Stimulated activated CD4-positive, alpha-beta T cell treated with anti-CD3 and anti-CD28 coated beads, Interleukin-1b, Interleukin-23, amount 100 ng/mL, for 48 hours (primary cell): ENCODE measurements at regions not wholly inside any gene's neighbourhood (a gene's known extent, or its start where the extent isn't known, plus 50 kb on each side); places are given as distances from the start of the nearest gene placed in this dataset.

Experiments
- DNase-seq: peaks from one replicate; pipeline ENCODE4 v3.0.0-alpha.2; 2020

DNA sequence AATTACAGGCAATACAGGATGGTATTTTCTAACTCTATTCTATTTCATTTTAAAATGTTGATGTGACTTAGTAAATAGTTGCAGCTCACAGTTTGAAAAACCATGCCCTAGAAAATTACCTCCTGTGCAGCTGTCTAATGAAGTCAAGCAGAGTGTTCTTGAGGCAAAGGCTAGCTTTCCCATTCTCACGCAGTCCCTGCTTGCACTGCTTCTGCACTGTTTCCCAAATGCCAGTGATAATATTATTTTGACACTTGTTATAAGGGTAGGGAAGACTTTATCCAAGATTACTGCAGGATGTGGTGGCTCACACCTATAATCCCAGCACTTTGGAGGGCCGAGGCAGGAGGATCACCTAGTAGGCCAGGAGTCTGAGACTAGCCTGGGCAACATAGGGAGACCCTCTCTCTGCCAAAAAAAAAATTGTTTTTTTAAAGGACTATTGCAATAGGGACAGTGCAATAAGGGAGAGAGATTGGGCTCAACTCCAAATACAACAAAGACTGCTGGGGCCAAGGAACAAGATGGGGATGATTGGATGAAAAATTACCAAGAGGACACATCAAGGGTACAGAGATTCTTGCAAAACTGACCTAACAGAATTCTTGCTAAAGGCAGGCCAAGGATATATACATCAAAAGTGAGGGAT lies 196.1 kb downstream of the LY86 start:
- DNase-seq = no peak

DNA sequence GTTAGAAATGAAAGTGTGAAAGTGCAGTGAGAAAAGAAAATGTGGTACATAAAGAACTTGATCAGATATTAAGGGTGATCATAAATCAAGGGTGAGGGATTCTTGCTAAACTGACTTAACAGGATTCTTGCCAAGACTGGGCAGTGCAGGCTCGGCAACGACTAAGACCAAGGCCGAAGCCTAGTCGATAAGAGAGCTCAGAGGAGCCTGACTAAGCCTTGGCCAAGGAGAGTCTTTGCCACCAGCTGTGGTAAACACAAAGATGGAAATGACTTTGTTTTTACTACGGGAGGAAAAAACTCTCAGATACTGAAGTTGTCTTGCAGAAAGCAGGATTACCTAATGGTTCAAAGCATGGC lies 196.6 kb downstream of the LY86 start:
- DNase-seq = no peak

DNA sequence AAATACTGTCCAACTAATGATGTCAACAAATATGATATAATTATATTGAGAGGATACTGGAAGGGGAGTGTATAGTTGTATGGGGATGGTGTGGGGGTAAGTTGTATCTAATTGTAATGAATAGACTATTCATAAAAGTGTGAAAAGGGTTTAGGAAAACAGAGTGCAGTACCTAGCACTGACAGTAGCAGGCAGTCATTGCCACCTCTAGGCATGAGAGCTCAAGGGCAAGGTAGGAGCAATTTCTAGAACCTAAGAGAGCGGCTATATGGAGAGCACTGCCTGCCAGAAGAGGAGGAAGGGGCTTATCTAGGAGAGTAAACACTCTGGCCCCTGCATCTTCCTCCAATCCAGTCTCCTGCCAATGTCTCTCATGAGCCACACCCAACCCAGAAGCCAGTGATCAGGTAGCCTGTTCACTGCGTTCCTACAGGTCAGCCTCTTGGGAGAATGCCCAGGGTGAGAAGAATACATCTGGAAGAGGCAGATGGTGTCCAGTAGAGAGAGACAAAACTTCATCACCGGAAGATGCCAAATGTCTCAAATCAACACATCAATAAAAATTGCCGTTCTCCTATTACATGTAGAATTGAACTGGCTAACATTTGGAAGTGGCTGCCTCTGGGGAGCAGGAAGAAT lies 200.0 kb downstream of the LY86 start:
- no peak for DNase-seq

DNA sequence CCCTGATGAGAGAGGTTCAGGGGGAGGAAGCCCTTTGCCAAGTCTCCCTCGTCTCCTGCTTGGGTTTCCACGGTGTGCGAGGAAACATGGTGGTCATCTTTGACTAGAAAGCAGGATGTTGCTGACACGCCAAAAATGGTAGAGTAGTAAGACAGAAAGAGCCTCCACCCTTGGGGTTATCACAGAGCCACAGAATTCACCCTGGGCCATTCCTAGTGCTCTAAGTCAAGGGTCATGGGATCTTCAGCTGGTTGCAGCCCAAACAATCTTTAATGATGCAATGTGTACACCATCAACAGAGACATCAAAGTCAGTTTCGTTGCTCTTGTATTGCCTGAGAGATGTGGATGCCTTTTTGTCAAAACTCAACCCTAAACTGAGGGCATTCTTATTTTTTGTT lies 201.9 kb downstream of the LY86 start:
- DNase-seq = no peak

DNA sequence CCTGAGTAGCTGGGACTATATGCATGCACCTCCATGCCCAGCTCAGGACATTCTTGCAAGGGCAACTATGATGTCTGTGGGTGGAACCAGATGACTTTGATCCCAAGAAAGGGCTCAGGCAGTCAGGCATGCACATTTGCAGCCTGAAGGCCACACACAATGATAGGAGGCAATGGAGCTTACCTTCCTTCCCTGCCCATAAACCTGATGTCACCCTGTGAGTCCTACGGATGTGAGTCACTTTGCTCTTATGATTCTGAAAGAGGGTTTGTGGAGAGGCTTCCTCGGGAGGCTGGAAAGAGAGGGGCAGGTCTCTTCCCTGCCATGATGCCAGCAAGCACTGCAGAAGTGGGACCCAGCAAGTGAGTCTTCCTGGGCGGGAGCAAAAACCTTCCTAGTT lies 202.4 kb downstream of the LY86 start:
- DNase-seq = no peak

DNA sequence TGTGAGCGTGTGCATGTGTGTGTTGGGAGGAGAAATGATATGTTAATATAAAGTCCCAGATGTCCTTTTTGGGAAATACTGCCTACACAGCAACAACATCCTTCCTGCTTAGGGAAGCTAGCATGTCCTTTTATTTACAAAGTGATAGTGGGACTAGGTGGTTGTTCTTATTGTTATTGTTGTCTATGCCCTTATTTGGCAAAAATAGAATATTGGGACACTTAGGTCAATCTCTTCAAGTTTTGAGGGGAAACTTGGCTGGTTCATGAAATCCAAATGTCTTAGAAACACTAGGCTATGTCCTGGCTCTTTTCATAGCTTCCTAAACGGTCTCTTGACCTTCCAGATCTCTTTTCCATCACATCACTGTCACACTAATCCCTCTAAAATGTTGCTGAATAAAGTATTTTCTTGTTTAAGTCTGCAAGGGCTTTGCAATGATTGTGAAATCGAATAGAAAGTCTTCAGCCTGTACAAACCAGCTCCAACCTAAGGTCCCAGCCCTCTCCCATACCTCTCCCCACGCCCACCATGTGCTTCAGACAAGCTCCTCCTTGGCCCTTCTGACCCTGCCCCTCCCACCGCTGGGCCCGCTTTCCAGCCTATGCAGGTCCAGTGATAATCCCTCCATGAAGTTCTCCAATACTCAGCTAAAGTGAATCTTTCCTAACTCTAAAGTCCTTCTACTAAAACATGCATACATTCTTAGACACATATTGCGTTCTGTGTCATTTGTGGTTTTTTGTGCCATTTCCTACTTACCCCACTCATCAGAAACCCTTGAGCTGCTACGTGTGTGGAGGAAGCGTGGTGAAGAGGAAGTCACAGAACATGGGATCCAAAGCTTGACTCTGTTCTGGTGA lies 205.1 kb downstream of the LY86 start:
- no peak for DNase-seq

DNA sequence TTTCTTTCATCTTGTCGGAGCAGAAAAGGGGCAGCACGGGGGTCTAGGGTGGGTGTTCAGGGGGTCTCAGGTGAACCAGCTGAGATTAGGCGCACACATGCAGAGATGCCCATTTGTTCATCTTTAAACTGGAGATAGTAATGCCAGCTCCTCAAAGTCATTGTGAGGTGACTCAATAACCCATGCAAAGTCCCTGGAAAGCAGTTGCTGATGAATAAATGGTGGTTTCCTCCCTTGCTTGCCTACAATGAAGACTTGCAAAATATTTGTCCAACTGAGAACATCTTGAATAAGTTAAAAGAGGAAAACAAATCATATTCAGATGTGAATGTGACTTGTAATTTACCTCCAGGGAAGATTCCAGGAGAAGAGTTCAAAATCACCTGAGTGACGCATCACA lies 206.9 kb downstream of the LY86 start:
- DNase-seq = no peak

DNA sequence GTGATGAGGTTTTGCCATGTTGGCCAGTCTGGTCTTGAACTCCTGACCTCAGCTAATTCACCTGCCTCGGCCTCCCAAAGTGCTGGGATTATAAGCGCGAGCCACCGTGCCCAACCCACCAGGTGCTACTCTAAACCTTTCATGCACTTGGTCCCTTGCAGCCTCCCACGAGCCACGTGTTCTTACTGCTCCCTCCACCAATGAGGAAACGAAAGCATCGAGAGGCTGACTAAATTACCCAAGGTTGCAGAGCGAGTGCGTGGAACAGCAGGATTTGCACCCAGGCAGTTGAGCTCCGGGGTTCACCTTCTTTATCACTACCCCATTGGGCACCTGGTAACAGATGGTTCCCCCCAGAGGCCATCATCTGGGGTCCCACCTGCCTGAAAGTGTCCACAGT lies 208.3 kb downstream of the LY86 start:
- DNase-seq = no peak

DNA sequence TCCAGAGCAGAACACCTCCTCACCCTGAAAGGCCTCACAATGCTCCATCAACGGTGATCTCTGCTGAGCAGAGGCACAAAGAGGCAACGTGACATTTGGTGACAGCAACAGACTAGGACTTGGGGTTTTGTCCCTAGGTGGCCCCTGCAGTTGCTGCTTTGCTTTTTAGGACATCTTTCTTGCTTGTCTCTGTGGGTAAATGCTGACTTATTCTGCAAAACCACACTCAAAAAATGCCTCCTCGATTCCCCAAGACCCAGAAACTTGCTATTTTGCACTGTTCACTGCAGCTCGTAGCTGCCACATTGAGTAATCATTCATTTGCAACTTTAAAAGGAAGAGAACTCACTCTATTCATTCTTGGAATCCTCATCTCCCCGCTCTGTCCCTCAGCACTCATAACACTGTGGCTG lies 209.9 kb downstream of the LY86 start:
- peak; percentile 46 for DNase-seq

DNA sequence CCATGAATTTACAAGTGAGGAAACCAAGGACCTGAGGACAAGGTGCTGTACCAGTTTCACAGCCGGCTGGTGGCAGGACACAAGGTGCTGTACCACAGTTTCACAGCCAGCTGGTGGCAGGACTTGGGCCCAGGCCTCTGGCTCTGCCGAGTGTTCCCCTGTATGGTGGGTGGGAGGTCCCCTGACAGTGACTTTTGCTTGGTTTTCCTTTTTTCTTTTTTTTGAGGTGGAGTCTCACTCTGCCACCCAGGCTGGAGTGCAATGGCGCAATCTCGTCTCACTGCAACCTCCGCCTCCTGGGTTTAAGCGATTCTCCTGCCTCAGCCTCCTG lies 212.4 kb downstream of the LY86 start:
- no peak for DNase-seq

DNA sequence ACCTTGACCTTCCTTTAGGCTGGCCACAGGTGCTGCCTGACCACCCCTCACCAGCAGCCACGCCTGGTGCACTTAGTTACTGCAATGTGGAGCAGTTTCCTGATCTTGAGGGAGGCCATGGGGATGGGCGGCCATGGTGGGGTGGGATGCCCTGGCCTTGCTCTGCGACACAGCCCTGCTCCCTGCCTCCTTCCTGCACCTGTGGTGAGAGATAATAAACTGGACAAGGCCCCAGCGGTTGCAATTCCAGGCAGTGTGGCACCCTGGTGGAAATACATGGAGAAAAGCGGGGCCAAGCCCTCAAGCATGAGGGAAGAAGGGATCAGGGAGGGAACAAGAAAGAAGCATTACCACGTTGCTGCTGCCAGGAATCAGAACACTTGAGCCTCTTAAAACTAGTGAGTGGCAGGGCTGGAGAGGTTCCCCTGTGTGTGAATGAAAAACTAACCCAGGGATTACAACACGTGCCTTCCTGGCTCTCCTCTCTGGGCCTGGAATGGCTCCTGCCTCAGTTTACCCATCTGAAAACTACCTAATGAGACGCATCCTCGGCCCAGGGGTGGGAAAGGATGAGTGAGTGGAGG lies 213.2 kb downstream of the LY86 start:
- no peak for DNase-seq

DNA sequence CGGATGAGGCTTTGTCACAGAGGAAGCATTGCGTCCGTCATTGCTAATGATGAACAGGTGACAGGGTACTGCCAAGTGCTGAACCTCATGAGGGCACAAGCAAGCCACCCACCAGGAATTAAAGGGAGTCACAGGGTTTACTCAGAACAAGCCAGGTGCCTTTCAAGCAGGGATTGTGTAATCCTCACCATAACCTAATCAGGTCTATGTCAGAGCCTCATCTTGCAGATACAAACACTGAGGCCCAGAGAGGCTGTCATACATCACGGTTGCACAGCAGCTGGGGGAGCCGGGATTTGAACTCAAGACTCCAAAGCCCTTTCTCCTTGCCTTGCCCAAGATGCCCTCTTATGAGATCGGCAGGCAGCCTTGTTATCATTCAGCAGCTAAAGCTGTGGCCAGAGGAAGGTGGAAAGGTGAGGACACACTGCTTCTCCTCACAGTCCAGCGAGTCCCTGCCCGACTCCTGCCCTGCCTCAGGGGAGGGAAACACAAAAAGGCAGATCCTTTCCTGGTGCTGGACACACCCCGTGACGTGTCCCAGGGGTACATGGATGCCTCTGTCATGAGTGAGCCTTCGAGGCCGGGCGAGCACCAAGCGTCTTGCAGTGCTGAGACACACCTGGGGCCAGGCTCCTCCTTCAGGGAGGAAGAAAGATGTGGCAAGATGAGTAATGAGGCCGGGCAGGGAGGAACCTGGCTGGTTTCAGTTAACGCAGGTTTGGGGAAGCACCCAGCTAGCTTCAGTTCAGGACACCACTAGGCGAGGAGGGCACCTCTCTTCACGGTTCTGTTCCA lies 214.9 kb downstream of the LY86 start:
- peak; percentile 41 for DNase-seq

DNA sequence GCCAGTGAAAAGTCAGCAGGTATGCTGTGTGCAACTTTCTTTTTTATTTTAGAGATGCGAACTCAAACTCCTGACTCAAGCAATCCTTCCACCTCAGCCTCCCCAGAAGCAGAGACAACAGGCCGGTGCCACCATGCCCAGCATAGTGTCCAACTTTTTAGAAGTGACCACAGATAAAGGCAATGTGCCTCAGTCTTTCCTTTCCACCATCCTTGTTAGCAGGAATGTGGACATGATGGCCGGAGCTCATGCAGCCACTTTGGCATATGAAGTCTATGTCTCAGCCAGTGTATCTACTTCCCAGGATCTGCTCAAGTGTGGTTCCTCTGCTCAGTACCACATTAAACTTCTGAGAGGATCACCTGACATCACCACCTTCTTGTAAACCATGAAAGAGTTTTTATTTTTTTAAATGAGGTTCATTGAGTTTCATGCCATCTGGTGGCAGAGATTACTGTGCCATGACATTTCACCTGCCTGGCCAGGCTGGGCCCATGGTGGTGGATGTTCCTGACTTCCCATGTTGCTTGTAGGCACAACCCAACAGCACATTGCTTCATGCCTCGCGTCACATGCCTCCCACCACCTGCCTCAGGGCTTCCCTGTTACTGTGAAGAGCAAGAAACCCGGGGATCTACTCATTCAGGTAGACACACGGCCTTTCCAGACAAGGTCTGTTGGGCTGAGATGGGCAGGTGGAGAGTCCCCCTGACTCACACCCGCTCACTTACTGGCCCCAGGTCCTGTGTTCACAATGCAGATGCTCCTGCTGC lies 216.5 kb downstream of the LY86 start:
- DNase-seq = no peak

DNA sequence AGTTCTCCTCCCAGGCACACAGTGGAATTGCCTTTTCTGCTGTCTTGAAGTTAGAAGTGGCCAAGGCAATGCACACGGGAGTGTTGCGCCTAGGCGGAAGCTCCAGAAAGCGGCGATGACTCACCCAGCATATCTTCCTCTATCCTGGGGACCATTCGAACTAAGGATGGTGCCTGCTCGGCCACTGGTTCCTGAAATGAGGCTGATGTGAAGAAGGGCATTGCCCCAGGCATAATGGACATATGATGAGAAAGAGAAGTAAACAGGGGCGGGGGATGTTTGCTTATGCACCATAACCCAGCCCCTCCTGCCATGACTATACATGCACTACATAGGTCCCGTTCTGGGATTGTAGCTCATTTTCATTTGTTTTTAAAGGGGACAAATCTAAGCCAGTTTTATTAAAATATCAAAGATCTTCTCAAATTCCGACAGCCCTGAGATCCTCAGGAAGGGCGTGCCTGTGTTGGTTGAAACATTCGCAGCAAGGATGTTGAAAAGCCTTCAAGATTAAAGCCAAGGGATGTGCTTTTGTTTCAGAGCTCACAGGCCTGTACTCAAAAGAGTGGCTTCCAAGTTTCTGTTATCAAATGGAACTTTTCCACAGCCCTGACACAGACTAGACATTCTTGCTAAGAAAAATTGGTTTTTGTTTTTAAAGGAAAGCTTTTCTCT lies 218.5 kb downstream of the LY86 start:
- DNase-seq = no peak

DNA sequence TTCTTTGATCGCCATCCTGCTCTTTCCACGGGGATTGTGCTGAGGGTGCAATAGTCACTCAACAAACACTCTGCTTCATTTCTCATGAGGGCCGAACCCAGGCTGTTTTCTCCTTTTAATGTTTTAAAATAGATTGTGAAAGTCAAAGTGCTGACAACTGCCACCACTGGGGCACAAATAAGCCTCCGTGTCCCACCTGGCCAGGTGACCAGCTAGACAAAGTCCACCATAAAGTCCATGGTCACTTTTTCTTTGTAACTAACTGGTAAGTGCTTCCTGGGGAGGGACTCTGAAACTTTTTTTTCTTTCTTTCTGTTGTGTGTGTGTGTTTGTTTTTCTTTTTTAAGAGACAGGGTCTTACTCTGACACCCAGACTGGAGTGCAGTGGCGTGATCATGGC lies 219.8 kb downstream of the LY86 start:
- DNase-seq = no peak

DNA sequence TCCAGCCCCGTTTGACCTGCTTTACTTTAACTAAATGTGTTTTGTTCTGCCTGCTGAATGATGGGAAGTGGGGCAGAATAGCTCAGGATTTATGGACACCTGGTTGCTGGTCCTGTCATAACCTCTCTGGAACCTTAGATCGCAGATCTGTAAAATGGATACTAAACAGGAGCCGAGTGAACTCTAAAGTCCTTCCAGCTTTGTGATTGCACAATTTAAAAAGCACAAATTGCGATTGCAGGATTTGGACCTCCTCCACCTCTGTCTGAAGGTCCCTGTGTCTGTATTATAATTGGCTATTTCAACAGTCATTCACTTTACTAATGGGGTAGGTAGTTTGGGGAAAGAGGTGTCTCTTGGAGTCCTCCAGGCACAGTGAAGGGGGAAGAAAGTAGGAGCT lies 220.4 kb downstream of the LY86 start:
- no peak for DNase-seq

DNA sequence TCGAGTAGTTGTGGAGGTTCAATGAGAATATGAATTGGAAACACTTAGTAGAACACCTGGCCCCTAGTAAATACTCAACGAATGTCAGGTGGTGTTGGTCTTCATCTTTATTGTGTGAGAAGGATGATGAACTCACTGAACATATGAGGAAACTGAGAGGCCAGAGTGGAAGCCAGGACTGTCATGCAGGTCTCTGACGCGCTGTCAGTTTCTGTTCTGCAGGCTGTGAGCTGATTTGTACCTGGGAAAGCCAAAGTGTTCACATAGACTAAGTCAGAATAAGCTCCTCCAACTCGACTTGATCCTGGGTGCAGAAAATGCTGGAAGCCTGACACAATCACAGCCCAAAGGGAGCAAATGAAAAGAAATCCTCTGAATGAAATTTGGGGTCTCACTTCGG lies 222.2 kb downstream of the LY86 start:
- DNase-seq = peak; percentile 24

DNA sequence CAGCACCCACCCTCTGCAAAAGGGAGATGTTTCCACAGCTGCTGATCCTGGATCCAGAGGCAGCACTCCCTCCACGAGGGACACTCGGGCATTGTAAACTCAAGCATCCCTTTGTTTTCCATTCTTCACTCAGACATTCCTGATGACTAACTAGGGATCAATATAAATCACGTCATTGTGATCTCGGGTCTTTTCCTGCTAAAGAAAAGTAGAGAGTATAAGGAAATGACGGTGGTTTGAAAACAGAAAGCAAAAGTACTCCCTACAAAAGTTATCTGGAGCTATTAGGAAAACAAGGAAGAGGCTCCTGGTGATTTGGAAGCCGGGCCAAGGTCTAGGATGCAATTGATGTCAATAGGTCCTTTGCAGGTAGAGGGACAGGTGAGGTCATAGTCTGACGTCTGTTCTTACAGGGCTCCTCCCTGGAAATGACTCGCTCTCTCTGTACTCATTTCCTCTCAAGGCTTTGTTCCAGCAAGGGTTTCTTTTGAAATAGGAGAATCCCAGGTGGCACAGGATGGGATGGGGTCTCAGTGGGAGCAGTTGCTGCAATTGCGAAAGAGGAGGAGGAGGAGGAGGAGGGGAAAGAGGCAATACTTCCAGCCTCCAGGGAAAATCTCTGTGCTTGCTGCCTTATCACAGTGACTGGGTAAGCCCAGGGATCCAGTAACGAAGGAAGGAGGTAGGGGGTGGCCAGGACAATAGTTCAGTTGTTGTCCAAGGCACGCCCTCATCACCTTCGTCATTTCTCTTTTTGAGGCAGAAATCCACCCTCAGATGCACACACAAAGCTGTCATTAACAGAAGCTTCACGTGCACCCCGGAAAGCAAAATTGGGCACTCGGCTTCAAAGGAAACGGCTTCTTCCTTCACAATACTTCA lies 222.8 kb downstream of the LY86 start:
- DNase-seq = peak; percentile 18

DNA sequence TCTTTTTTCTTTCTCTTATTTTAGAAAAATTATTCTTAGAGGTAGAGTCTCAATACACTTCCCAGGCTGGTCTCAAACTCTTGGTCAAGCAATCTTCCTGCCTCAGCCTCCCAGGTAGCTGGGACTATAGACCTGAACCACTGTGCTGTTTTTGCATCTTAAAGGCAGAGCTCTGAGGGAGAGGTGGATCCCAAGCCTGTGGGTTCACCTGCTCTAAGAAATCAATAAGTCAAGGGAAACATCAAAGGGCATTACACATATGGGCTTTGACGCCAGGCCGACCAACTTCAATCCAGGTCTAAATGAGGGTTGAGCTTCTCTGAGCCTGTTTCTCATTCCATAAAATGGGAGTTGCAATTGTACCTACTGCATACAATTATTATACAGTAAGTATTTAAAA lies 223.9 kb downstream of the LY86 start:
- DNase-seq = no peak

DNA sequence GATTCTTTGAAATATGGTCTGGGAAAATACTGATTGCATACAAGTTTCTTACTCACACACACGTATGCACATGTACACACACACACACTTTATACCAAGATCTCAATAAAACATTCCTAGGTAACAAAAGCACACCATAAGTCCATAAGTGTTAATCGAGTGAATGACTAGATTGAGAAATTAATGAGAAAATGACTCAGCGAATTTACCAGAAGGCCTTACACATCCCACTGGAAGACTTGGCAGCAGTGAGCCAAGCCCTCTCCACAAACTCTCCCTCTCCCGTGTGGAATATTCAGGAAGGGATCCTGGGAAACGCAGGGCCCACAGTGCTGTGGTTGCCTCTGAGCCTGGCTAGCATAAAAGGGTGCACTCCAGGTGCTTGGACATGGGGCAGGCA lies 227.2 kb downstream of the LY86 start:
- no peak for DNase-seq

DNA sequence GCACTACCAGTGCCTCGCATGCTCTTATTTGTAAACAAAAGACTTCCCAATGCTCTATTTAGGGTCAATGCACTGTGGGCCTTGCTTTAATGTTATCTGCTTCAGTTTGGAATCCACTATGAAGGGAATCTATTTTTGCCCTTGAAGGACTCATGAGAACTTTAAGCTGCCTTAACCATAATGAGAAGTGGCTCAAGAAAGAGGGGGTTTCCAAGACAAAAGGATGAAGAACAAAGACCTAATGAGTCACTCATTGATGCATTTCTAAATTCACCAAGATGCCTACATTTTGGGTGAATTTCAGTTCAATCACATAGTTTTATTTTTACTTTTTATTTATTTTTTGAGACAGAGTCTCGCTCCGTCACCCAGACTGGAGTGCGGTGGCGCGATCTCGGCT lies 228.2 kb downstream of the LY86 start:
- DNase-seq = no peak
